Neural progenitor cell (in vitro differentiated cells): ENCODE measurements at regions not wholly inside any gene's neighbourhood (a gene's known extent, or its start where the extent isn't known, plus 50 kb on each side); places are given as distances from the start of the nearest gene placed in this dataset.

Experiments
- DNase-seq: peaks from one replicate; pipeline ENCODE4 v3.0.0-alpha.2; 2016; ENCODE audit warnings: low spot score
- H2AFZ ChIP-seq: fragments of 200-600 bp; sonication (generic); replicated peaks from 2 replicates; pipeline ENCODE4 v1.6.1; 2016; ENCODE audit warnings: antibody characterized with exemption
- H3F3A ChIP-seq: fragments of 200-600 bp; sonication (generic); 2 replicates; pipeline ENCODE4 v1.6.1; 2016; ENCODE audit warnings: antibody characterized with exemption, low read depth
- H3K27ac ChIP-seq: fragments of 200-600 bp; sonication (generic); 2 replicates; pipeline ENCODE4 v1.5.1; 2016; ENCODE audit warnings: mild to moderate bottlenecking
- H3K27me3 ChIP-seq: fragments of 200-600 bp; sonication (generic); 2 replicates; pipeline ENCODE4 v1.6.1; 2016; ENCODE audit warnings: mild to moderate bottlenecking, moderate library complexity
- H3K36me3 ChIP-seq: fragments of 200-600 bp; sonication (generic); 2 replicates; pipeline ENCODE4 v1.5.1; 2016
- H3K4me1 ChIP-seq: fragments of 200-600 bp; sonication (generic); 2 replicates; pipeline ENCODE4 v1.6.1; 2016; ENCODE audit warnings: mixed run types
- H3K4me2 ChIP-seq: fragments of 200-600 bp; sonication (generic); 2 replicates; pipeline ENCODE4 v1.6.1; 2016
- H3K4me3 ChIP-seq: fragments of 200-600 bp; sonication (generic); 2 replicates; pipeline ENCODE4 v1.5.1; 2016
- H3K79me2 ChIP-seq: fragments of 200-600 bp; sonication (generic); 2 replicates; pipeline ENCODE4 v1.6.1; 2016; ENCODE audit warnings: low read depth
- H3K9ac ChIP-seq: fragments of 200-600 bp; sonication (generic); 2 replicates; pipeline ENCODE4 v1.6.1; 2016
- H3K9me3 ChIP-seq: fragments of 200-600 bp; sonication (generic); 2 replicates; pipeline ENCODE4 v1.5.1; 2016; ENCODE audit warnings: low read depth
- H4K20me1 ChIP-seq: fragments of 200-600 bp; sonication (generic); 2 replicates; pipeline ENCODE4 v1.6.1; 2016; ENCODE audit warnings: low read depth
- H3K27ac Mint-ChIP-seq: 3 replicates; pipeline ENCODE4 v1.8.0; 2021; ENCODE audit warnings: mixed read lengths
- H3K27me3 Mint-ChIP-seq: 2 replicates; pipeline ENCODE4 v1.8.0; 2022; ENCODE audit warnings: low read depth, mild to moderate bottlenecking, inconsistent platforms, moderate library complexity, mixed read lengths; ENCODE audit not compliant: insufficient read depth
- H3K36me3 Mint-ChIP-seq: 3 replicates; pipeline ENCODE4 v1.8.0; 2021; ENCODE audit warnings: mixed read lengths
- H3K4me1 Mint-ChIP-seq: 3 replicates; pipeline ENCODE4 v1.8.0; 2021; ENCODE audit warnings: mixed read lengths
- H3K4me3 Mint-ChIP-seq: 3 replicates; pipeline ENCODE4 v1.8.0; 2021; ENCODE audit warnings: mild to moderate bottlenecking, moderate library complexity, mixed read lengths
- H3K9me3 Mint-ChIP-seq: 3 replicates; pipeline ENCODE4 v1.8.0; 2020; ENCODE audit warnings: mixed read lengths
- CTCF ChIP-seq: fragments of 200-600 bp; sonication (generic); IDR thresholded peaks from 2 replicates; pipeline ENCODE4 v1.5.1; 2017; ENCODE audit warnings: antibody characterized with exemption, mild to moderate bottlenecking
- EZH2 ChIP-seq: fragments of 200-600 bp; sonication (generic); IDR thresholded peaks from 2 replicates; pipeline ENCODE4 v1.6.1; 2017; ENCODE audit warnings: antibody characterized with exemption, mild to moderate bottlenecking, moderate library complexity
- EZH2phosphoT487 ChIP-seq: fragments of 200-600 bp; sonication (generic); IDR thresholded peaks from 2 replicates; pipeline ENCODE4 v1.6.1; 2017; ENCODE audit warnings: antibody characterized with exemption

DNA sequence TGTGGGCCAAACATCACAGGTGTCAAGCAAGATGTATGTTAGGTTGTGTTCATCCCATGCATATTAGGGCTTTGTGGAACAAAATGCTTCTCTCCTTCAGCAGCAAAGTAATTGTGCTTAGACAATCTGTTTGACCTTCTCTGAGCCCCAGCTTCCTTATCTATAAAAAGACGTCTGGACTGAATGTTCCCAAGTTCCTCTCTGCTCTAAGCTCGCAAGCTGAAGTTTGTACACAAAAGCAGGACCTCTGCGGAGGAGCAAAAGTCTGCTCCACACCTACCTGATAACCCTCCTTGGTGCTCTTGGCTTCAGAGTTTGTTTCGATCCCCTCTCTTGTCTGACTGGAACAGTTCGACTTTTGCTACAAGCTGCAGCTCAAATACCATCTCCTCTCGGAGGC is 95.7 kb upstream of the UBL3 start:
- H3F3A ChIP-seq = no peaks in the 10 kb centered on the region
- no peak overlapping the region for H3K4me3 ChIP-seq
- H3K79me2 ChIP-seq = no peaks in the 10 kb centered on the region
- no peak for TF ChIP-seq EZH2phosphoT487
- TF ChIP-seq CTCF = no peak
- no peaks in the 10 kb centered on the region for H3K36me3 Mint-ChIP-seq
- H4K20me1 ChIP-seq = no peaks in the 10 kb centered on the region
- DNase-seq = no peak
- peaks cover 9% of the 10 kb centered on the region for H3K4me1 ChIP-seq
- H3K4me1 Mint-ChIP-seq = peaks cover 7% of the 10 kb centered on the region
- H3K27me3 Mint-ChIP-seq = no peaks in the 10 kb centered on the region
- H3K36me3 ChIP-seq = no peaks in the 10 kb centered on the region
- no peak overlapping the region for H3K27ac ChIP-seq
- H3K9me3 ChIP-seq = no peaks in the 10 kb centered on the region
- peaks cover 6% of the 10 kb centered on the region for H3K9me3 Mint-ChIP-seq
- H3K27me3 ChIP-seq = no peaks in the 10 kb centered on the region
- no peak overlapping the region for H3K4me2 ChIP-seq
- H3K9ac ChIP-seq = no peak overlapping the region
- no peak overlapping the region for H2AFZ ChIP-seq
- H3K27ac Mint-ChIP-seq = no peak overlapping the region
- H3K4me3 Mint-ChIP-seq = no peak overlapping the region

- Mint-ChIP-seq H3K36me3 (no peaks in the 10 kb centered on the region), H3K9me3 (peaks cover 6% of the 10 kb centered on the region), H3K27me3 (no peaks in the 10 kb centered on the region), H3K27ac (no peak overlapping the region), H3K4me1 (peaks cover 7% of the 10 kb centered on the region), H3K4me3 (no peak overlapping the region)
- Histone ChIP-seq H3K27ac (no peak overlapping the region), H3K36me3 (no peaks in the 10 kb centered on the region), H3K4me3 (no peak overlapping the region), H3K9ac (no peak overlapping the region), H3K9me3 (no peaks in the 10 kb centered on the region), H4K20me1 (no peaks in the 10 kb centered on the region), H3K27me3 (no peaks in the 10 kb centered on the region), H3K79me2 (no peaks in the 10 kb centered on the region), H3F3A (no peaks in the 10 kb centered on the region), H3K4me2 (no peak overlapping the region), H3K4me1 (peaks cover 10% of the 10 kb centered on the region), H2AFZ (peak overlapping the region; percentile 66)
- DNase-seq = no peak
- TF ChIP-seq CTCF (no peak), EZH2phosphoT487 (no peak), EZH2 (no peak)
Measured at GRCh38 chr13:29943686-29944085, 93.3 kb upstream of the UBL3 start.

GRCh38 chr13:29943273-29943672 is 92.9 kb upstream of the UBL3 start:
- peaks cover 6% of the 10 kb centered on the region for H3K4me1 Mint-ChIP-seq
- TF ChIP-seq EZH2 (no peak), CTCF (no peak), EZH2phosphoT487 (no peak)
- H3K9me3 Mint-ChIP-seq = peaks cover 6% of the 10 kb centered on the region
- no peak overlapping the region for H3K27ac Mint-ChIP-seq
- no peaks in the 10 kb centered on the region for H3K27me3 ChIP-seq
- H3K4me2 ChIP-seq = no peak overlapping the region
- no peak overlapping the region for H3K9ac ChIP-seq
- H3K27me3 Mint-ChIP-seq = no peaks in the 10 kb centered on the region
- DNase-seq = no peak
- H3K36me3 ChIP-seq = no peaks in the 10 kb centered on the region
- H3K9me3 ChIP-seq = no peaks in the 10 kb centered on the region
- no peak overlapping the region for H3K4me3 ChIP-seq
- H2AFZ ChIP-seq = peak overlapping the region; percentile 66
- no peak overlapping the region for H3K27ac ChIP-seq
- no peaks in the 10 kb centered on the region for H3K36me3 Mint-ChIP-seq
- H3K79me2 ChIP-seq = no peaks in the 10 kb centered on the region
- no peaks in the 10 kb centered on the region for H3F3A ChIP-seq
- no peaks in the 10 kb centered on the region for H4K20me1 ChIP-seq
- H3K4me3 Mint-ChIP-seq = no peak overlapping the region
- peaks cover 10% of the 10 kb centered on the region for H3K4me1 ChIP-seq

DNA sequence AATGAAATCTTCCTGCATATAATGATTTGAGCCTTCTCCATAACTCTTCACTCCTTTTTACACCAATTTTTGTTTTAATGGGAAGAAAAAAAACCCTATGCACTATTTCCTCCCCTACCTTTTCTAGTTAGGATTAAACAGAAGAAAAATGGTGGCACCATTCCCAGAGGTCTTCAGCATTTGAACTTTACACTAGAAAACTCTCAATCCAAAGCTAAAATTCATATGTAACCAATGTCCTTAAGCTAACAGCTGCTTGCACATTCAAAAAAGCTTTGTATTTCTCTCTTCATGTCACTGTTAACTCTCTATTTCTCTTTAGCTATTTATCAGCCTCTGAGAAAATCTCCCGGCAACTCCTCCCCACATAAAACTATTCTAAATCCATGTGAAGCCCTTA is 90.3 kb upstream of the UBL3 start:
- Histone ChIP-seq H3K27ac (no peak overlapping the region), H3K4me1 (peaks cover 14% of the 10 kb centered on the region), H3K79me2 (no peaks in the 10 kb centered on the region), H3F3A (peaks cover 4% of the 10 kb centered on the region), H3K9ac (no peak overlapping the region), H3K4me2 (no peak overlapping the region), H3K9me3 (no peaks in the 10 kb centered on the region), H3K27me3 (no peaks in the 10 kb centered on the region), H3K36me3 (no peaks in the 10 kb centered on the region), H3K4me3 (no peak overlapping the region), H4K20me1 (no peaks in the 10 kb centered on the region), H2AFZ (no peak overlapping the region)
- Mint-ChIP-seq H3K9me3 (peaks cover 6% of the 10 kb centered on the region), H3K27me3 (no peaks in the 10 kb centered on the region), H3K4me3 (no peak overlapping the region), H3K36me3 (no peaks in the 10 kb centered on the region), H3K27ac (no peak overlapping the region), H3K4me1 (peaks cover 9% of the 10 kb centered on the region)
- TF ChIP-seq EZH2phosphoT487 (no peak), EZH2 (no peak), CTCF (no peak)
- DNase-seq = no peak
